ENCODE measurements at regions not wholly inside any gene's neighbourhood (a gene's known extent, or its start where the extent isn't known, plus 50 kb on each side); places are given as distances from the start of the nearest gene placed in this dataset.

DNA sequence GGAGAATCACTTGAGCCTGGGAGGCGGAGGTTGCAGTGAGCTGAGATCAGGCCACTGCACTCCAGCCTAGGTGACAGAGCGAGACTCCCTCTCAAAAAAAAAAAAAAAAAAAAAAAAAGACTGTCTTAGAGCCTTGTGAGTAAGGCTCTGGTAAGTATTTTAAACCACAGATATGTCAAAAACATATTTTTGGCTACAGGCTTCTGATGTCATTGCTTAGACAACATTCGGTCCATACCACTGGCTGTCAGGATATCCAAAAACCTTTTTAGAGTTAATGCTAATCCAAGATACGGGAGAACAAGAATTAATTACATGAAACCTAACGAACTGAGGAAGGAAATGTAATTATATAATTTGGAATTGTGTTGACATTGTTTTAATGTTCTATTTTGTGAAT lies 999.5 kb upstream of the PABPC4L start:
- no peaks in the 10 kb centered on the region for H3K9me3 ChIP-seq
- no peak overlapping the region for H3K9ac ChIP-seq (ENCODE audit: low read depth in 2 of 2, low read length in 2 of 2)
- TF ChIP-seq, protein P1, sequence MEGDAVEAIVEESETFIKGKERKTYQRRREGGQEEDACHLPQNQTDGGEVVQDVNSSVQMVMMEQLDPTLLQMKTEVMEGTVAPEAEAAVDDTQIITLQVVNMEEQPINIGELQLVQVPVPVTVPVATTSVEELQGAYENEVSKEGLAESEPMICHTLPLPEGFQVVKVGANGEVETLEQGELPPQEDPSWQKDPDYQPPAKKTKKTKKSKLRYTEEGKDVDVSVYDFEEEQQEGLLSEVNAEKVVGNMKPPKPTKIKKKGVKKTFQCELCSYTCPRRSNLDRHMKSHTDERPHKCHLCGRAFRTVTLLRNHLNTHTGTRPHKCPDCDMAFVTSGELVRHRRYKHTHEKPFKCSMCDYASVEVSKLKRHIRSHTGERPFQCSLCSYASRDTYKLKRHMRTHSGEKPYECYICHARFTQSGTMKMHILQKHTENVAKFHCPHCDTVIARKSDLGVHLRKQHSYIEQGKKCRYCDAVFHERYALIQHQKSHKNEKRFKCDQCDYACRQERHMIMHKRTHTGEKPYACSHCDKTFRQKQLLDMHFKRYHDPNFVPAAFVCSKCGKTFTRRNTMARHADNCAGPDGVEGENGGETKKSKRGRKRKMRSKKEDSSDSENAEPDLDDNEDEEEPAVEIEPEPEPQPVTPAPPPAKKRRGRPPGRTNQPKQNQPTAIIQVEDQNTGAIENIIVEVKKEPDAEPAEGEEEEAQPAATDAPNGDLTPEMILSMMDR (IDR thresholded peaks at IDR 0.05), result no peak
- DNase-seq, result no peak
- no peaks in the 10 kb centered on the region for H3K36me3 ChIP-seq
- no peaks in the 10 kb centered on the region for H3K4me1 ChIP-seq
- H3K4me3 ChIP-seq, result no peak overlapping the region
- H3K27me3 ChIP-seq, result no peaks in the 10 kb centered on the region
- no peak overlapping the region for H3K27ac ChIP-seq
- intact Hi-C loops (cut with DNase I), result no loop called here

DNA sequence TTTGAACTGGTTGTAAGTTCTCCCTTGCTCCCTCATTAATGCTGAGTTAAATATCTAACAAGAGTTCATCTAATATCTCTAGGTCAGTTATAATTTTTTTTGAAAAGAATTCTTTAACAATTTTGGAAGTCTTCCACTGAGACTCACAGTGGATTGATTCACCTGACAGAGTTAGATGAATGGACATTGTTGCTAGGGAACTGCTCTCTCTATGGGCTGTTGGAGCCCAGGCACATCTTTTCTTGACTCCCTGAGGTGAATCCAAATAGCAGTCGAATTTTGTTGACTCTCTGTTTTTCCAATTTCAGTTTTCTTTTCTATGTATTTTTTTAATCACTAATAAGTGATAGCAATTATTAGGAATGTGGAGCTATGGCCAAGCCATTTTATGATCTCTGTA lies 996.1 kb upstream of the PABPC4L start:
- no peaks in the 10 kb centered on the region for H3K27me3 ChIP-seq
- H3K9me3 ChIP-seq, result no peaks in the 10 kb centered on the region
- no peaks in the 10 kb centered on the region for H3K36me3 ChIP-seq
- H3K27ac ChIP-seq, result no peak overlapping the region
- no peak overlapping the region for H3K9ac ChIP-seq (ENCODE audit: low read depth in 2 of 2, low read length in 2 of 2)
- no peak for DNase-seq
- H3K4me3 ChIP-seq, result no peak overlapping the region
- no peaks in the 10 kb centered on the region for H3K4me1 ChIP-seq
- TF ChIP-seq, protein P1 (IDR thresholded peaks at IDR 0.05), result no peak
- intact Hi-C loops (cut with DNase I), result no loop called here

DNA sequence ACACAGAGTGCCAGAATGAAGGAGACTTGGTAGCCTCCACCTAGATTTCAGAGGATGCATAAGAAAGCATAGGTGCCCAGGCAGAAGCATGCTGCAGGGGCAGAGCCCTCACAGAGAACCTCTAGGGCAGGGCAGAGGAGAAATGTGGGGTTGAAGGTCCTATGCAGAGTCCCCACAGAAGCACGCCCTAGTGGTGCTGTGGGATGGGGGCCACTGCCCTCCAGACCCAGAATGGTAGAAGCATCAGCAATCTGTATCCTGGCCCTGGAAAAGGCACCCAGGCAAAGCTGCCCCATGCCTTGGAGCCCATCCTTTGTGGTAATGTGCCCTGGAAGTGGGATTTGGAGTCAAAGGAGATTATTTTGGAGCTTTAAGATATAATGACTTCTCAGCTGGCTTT lies 992.9 kb upstream of the PABPC4L start:
- no peak for DNase-seq
- Histone ChIP-seq H3K36me3 (no peaks in the 10 kb centered on the region), H3K9me3 (no peaks in the 10 kb centered on the region), H3K4me3 (no peak overlapping the region), H3K27ac (no peak overlapping the region), H3K9ac (ENCODE audit: low read depth in 2 of 2, low read length in 2 of 2) (no peak overlapping the region), H3K27me3 (no peaks in the 10 kb centered on the region), H3K4me1 (no peaks in the 10 kb centered on the region)
- intact Hi-C loops (cut with DNase I), result no loop called here
- TF ChIP-seq, protein P1 (IDR thresholded peaks at IDR 0.05), result no peak

DNA sequence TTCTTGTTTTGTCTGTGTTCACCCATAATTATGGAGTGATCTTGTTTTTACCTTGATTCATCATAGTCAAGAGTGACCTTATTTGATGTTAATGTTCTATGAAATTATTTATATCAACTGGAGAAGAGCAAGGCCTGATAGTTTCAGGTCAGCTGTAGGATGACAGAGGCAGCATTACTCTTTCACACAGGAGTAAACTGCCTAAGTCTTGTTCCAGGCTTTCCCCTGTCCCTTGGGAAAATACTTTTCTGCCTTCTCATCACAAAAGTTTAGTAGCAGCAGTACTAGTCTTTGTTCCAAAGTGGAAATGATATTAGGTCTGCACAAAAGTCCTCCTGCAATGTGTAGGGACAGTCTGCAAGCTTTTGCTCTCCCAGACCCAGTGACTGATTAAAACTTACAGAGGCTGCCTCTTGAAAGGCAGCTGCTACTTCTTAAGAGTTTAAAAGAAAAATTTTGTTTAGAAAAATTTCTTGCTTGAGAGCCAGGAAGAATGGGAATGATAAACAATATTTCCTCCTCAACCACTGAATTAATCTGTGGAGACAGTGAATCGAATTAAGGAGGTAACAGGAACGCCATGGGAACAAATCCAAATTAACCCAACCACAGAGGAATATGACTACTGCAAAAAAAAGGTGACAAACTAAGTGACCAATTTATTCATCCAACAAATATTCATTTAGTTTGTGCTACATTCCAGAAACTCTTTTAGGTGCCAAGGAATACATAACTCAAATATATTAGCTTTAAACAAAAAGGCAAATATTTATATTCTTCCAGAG lies 991.4 kb upstream of the PABPC4L start:
- TF ChIP-seq, protein P1 (IDR thresholded peaks at IDR 0.05), result no peak
- no peaks in the 10 kb centered on the region for H3K9me3 ChIP-seq
- no peaks in the 10 kb centered on the region for H3K4me1 ChIP-seq
- DNase-seq, result no peak
- no peaks in the 10 kb centered on the region for H3K27me3 ChIP-seq
- no peaks in the 10 kb centered on the region for H3K36me3 ChIP-seq
- H3K4me3 ChIP-seq, result no peak overlapping the region
- intact Hi-C loops (cut with DNase I), result no loop called here
- no peak overlapping the region for H3K27ac ChIP-seq
- H3K9ac ChIP-seq (ENCODE audit: low read depth in 2 of 2, low read length in 2 of 2), result no peak overlapping the region

DNA sequence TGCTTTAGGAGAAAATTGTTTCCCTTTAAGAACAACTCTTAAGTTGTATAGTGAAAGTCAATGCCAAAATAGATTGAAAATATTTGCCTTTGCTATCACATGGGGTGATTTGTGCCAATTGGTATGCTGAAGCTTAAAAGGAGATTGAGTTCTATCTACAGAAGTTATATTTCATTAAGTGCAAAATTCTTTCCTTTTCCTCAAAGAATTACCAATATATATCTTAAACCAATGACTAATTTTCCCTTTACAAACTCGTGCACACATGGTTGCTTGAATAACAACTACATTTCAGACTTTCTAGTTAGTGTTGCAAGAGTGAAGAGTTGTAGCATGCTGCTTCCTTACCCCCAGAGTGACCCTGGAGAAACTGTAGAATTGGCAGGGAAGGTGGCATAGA lies 990.0 kb upstream of the PABPC4L start:
- no peak for DNase-seq
- Histone ChIP-seq H3K4me1 (no peaks in the 10 kb centered on the region), H3K4me3 (no peak overlapping the region), H3K36me3 (no peaks in the 10 kb centered on the region), H3K27ac (no peak overlapping the region), H3K27me3 (no peaks in the 10 kb centered on the region), H3K9ac (ENCODE audit: low read depth in 2 of 2, low read length in 2 of 2) (no peak overlapping the region), H3K9me3 (no peaks in the 10 kb centered on the region)
- intact Hi-C loops (cut with DNase I), result no loop called here
- TF ChIP-seq, protein P1 (IDR thresholded peaks at IDR 0.05), result no peak
